Stomach (tissue), 4 donors: ENCODE measurements at regions not wholly inside any gene's neighbourhood (a gene's known extent, or its start where the extent isn't known, plus 50 kb on each side); places are given as distances from the start of the nearest gene placed in this dataset.

Experiments
- POLR2A ChIP-seq, 4 donors: fragments of 450-650 bp; IDR thresholded peaks; one replicate each; pipeline ENCODE4 v1.6.1; 2016; ENCODE audit warnings: antibody characterized with exemption in 4 of 4, control low read depth in 2 of 4, mild to moderate bottlenecking in 1 of 4, moderate library complexity in 1 of 4
- POLR2AphosphoS5 ChIP-seq, 3 donors: sonication (generic); formaldehyde crosslinking; IDR thresholded peaks; one replicate each; pipeline ENCODE4 v1.6.1; 2016; ENCODE audit warnings: antibody characterized with exemption in 3 of 3
- TF ChIP-seq, protein P1 (sequence below), 7 experiments: fragments of 450-650 bp in 4 of 7; fragments of 200-600 bp in 3 of 7; sonication (generic) in 3 of 7; IDR thresholded peaks; one replicate each; pipeline ENCODE4 v1.5.1; 2016 to 2019; ENCODE audit warnings: antibody characterized with exemption in 7 of 7, control low read depth in 2 of 7, mild to moderate bottlenecking in 1 of 7

DNA sequence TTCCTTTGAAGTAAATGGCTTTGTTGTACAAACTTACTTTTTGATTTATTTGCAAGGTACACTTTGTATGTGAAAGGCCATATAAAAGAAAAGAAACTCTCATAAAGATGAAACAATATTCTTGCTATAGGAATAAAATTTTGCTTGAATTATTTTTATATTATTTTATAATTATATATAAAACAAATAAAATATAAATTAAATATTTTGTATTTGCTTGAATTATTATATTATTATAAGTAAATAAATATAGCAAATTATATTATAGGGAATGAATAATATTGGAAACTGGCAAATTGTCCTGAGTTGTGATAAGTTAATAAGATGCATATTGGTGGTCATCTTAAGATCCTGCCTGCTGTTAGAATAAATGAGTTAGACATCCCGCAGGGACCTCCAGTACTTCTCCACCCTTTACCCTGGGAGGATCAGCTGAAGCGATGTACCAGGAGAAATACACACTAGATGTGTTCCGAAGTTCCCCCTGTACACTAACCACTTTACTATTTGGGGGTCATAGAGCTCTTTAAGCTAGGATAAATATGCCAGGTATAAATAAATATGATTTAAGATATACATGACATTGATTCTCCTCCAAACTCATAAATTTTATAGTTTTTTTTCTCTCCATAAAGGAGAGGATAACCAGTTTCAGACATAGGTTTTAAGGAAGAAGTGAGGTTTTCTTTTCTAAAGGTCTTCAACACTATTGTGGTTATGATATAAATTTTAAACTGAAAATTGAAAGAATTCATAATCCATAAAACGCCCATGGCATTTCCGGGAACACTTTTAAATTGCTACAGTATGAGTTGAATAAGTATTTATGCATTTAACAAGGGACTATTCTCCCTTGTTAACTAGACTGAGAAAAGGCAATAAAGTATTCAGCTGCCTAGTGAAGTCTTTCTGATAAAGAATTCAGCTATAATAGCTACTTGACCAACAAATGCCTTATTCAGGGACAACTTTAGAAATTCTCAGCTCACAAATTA, 486.3 kb upstream of the MARCKS start:
- TF ChIP-seq POLR2A (IDR thresholded peaks at IDR 0.05) (no peak), POLR2AphosphoS5 (IDR thresholded peaks at IDR 0.05) (no peak)
- TF ChIP-seq, protein P1, sequence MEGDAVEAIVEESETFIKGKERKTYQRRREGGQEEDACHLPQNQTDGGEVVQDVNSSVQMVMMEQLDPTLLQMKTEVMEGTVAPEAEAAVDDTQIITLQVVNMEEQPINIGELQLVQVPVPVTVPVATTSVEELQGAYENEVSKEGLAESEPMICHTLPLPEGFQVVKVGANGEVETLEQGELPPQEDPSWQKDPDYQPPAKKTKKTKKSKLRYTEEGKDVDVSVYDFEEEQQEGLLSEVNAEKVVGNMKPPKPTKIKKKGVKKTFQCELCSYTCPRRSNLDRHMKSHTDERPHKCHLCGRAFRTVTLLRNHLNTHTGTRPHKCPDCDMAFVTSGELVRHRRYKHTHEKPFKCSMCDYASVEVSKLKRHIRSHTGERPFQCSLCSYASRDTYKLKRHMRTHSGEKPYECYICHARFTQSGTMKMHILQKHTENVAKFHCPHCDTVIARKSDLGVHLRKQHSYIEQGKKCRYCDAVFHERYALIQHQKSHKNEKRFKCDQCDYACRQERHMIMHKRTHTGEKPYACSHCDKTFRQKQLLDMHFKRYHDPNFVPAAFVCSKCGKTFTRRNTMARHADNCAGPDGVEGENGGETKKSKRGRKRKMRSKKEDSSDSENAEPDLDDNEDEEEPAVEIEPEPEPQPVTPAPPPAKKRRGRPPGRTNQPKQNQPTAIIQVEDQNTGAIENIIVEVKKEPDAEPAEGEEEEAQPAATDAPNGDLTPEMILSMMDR (IDR thresholded peaks at IDR 0.05), result no peak
